SK-N-SH (cell line): ENCODE measurements at regions not wholly inside any gene's neighbourhood (a gene's known extent, or its start where the extent isn't known, plus 50 kb on each side); places are given as distances from the start of the nearest gene placed in this dataset.

ENCODE experiments used
- EP300 ChIP-seq, 2 experiments: IDR thresholded peaks; 2 replicates each; pipeline versions ENCODE4 v1.4.0 to v1.6.1; 2012; ENCODE audit warnings: borderline replicate concordance in 1 of 2, low read depth in 1 of 2, low read length in 1 of 2
- EZH2phosphoT487 ChIP-seq: fragments of 200-600 bp; sonication (generic); IDR thresholded peaks from 2 replicates; pipeline ENCODE4 v1.6.1; 2017; ENCODE audit warnings: low read depth, mixed run types, mild to moderate bottlenecking, antibody characterized with exemption, moderate library complexity, borderline replicate concordance
- RAD21 ChIP-seq: IDR thresholded peaks from 2 replicates; pipeline ENCODE4 v1.6.1; 2012; ENCODE audit warnings: mild to moderate bottlenecking, low read length
- TF ChIP-seq, protein P1 (sequence below): IDR thresholded peaks from 2 replicates; pipeline ENCODE4; 2012
- TF ChIP-seq, protein P2 (sequence below): fragments of 200-600 bp; sonication (generic); IDR thresholded peaks from 2 replicates; pipeline ENCODE4 v1.6.1; 2017; ENCODE audit warnings: antibody characterized with exemption, mild to moderate bottlenecking, moderate library complexity
- TF ChIP-seq, protein P3 (sequence below): IDR thresholded peaks from 2 replicates; pipeline ENCODE4 v1.4.0; 2012; ENCODE audit warnings: low read depth, borderline replicate concordance
- TF ChIP-seq, protein P4 (sequence below): IDR thresholded peaks from 2 replicates; pipeline ENCODE4 v1.4.0; 2012; ENCODE audit warnings: low read depth

DNA sequence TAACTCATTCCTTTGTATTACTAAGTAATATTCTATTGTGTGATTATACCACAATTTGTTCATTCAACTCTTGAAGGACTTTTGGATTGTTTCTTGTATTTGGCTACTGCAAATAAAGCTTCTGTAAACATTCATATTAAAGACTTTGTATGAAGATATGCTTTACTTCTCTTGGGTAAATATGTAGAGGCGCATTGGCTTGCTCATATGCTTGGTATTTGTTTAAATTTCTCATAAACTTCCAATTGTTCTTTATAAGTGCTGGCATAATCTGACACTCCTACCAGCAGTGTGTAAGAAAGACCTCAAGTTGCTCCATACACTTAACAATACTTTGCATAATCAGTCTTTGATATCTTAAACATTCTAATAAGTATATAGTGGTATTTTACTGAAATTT, 792.8 kb upstream of the LRRTM1 start:
- TF ChIP-seq RAD21: no peak
- TF ChIP-seq, protein P1, sequence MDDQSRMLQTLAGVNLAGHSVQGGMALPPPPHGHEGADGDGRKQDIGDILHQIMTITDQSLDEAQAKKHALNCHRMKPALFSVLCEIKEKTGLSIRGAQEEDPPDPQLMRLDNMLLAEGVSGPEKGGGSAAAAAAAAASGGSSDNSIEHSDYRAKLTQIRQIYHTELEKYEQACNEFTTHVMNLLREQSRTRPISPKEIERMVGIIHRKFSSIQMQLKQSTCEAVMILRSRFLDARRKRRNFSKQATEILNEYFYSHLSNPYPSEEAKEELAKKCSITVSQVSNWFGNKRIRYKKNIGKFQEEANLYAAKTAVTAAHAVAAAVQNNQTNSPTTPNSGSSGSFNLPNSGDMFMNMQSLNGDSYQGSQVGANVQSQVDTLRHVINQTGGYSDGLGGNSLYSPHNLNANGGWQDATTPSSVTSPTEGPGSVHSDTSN: no peak
- TF ChIP-seq, protein P2, sequence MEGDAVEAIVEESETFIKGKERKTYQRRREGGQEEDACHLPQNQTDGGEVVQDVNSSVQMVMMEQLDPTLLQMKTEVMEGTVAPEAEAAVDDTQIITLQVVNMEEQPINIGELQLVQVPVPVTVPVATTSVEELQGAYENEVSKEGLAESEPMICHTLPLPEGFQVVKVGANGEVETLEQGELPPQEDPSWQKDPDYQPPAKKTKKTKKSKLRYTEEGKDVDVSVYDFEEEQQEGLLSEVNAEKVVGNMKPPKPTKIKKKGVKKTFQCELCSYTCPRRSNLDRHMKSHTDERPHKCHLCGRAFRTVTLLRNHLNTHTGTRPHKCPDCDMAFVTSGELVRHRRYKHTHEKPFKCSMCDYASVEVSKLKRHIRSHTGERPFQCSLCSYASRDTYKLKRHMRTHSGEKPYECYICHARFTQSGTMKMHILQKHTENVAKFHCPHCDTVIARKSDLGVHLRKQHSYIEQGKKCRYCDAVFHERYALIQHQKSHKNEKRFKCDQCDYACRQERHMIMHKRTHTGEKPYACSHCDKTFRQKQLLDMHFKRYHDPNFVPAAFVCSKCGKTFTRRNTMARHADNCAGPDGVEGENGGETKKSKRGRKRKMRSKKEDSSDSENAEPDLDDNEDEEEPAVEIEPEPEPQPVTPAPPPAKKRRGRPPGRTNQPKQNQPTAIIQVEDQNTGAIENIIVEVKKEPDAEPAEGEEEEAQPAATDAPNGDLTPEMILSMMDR: no peak
- TF ChIP-seq, protein P3, sequence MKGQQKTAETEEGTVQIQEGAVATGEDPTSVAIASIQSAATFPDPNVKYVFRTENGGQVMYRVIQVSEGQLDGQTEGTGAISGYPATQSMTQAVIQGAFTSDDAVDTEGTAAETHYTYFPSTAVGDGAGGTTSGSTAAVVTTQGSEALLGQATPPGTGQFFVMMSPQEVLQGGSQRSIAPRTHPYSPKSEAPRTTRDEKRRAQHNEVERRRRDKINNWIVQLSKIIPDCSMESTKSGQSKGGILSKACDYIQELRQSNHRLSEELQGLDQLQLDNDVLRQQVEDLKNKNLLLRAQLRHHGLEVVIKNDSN: no peak
- TF ChIP-seq EZH2phosphoT487: no peak
- TF ChIP-seq, protein P4, sequence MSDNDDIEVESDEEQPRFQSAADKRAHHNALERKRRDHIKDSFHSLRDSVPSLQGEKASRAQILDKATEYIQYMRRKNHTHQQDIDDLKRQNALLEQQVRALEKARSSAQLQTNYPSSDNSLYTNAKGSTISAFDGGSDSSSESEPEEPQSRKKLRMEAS: no peak
- TF ChIP-seq EP300 (IDR thresholded peaks at IDR 0.05; ENCODE audit: borderline replicate concordance in 1 of 2, low read depth in 1 of 2, low read length in 1 of 2): no peak
